SU-DHL-6 (cell line): ENCODE measurements at regions not wholly inside any gene's neighbourhood (a gene's known extent, or its start where the extent isn't known, plus 50 kb on each side); places are given as distances from the start of the nearest gene placed in this dataset.

Experiments used
- H2AFZ ChIP-seq: fragments of 200-600 bp; sonication (generic); 2 replicates; pipeline ENCODE4 v1.6.1; 2014; ENCODE audit warnings: low read depth, mild to moderate bottlenecking, moderate library complexity, mixed read lengths, antibody characterized with exemption, low read length; ENCODE audit not compliant: severe bottlenecking
- H3F3A ChIP-seq: fragments of 200-600 bp; shearing (Covaris generic); 2 replicates; pipeline ENCODE4 v1.6.0; 2016; ENCODE audit warnings: antibody characterized with exemption, mild to moderate bottlenecking; ENCODE audit not compliant: insufficient read depth
- H3K27ac ChIP-seq: fragments of 200-600 bp; sonication (generic); 2 replicates; pipeline ENCODE4 v1.5.1; 2016; ENCODE audit warnings: low read depth, mild to moderate bottlenecking, low read length, moderate library complexity, mixed read lengths
- H3K27me3 ChIP-seq: fragments of 200-600 bp; sonication (generic), shearing (Covaris generic); 2 replicates; pipeline ENCODE4 v1.6.0; 2014; ENCODE audit warnings: mild to moderate bottlenecking, low read length
- H3K36me3 ChIP-seq: fragments of 200-600 bp; sonication (generic); 2 replicates; pipeline ENCODE4 v1.6.1; 2014; ENCODE audit warnings: mild to moderate bottlenecking, low read length, mixed read lengths
- H3K4me2 ChIP-seq: fragments of 300-600, 200-600 bp; shearing (Covaris generic), sonication (generic); 2 replicates; pipeline ENCODE4 v1.6.0; 2014; ENCODE audit warnings: low read length, low read depth, mild to moderate bottlenecking; ENCODE audit not compliant: poor library complexity, severe bottlenecking
- H3K4me3 ChIP-seq: fragments of 200-600 bp; sonication (generic); 2 replicates; pipeline ENCODE4 v1.5.1; 2014; ENCODE audit warnings: antibody characterized with exemption, low read length, mild to moderate bottlenecking, mixed read lengths; ENCODE audit not compliant: insufficient read depth, poor library complexity, severe bottlenecking
- H3K79me2 ChIP-seq: fragments of 200-600 bp; sonication (generic); 2 replicates; pipeline ENCODE4 v1.6.1; 2014; ENCODE audit warnings: mild to moderate bottlenecking, low read length, moderate library complexity; ENCODE audit not compliant: insufficient read depth
- H3K9ac ChIP-seq: fragments of 200-600 bp; sonication (generic); 2 replicates; pipeline ENCODE4 v1.7.0; 2014; ENCODE audit warnings: mild to moderate bottlenecking, low read length
- H3K9me2 ChIP-seq: fragments of 200-600 bp; sonication (generic); replicated peaks from 2 replicates; pipeline ENCODE4 v1.6.1; 2014; ENCODE audit warnings: low read length; ENCODE audit not compliant: insufficient read depth
- H3K9me3 ChIP-seq: fragments of 200-600 bp; sonication (generic); 2 replicates; pipeline ENCODE4 v1.6.1; 2014; ENCODE audit warnings: low read length, mixed read lengths; ENCODE audit not compliant: insufficient read depth
- H4K20me1 ChIP-seq: fragments of 200-600 bp; sonication (generic); 2 replicates; pipeline ENCODE4 v1.6.1; 2014; ENCODE audit warnings: low read depth, mild to moderate bottlenecking, antibody characterized with exemption, low read length, moderate library complexity, mixed read lengths
- CTCF ChIP-seq: fragments of 200-600 bp; sonication (generic); IDR thresholded peaks from one replicate; pipeline ENCODE4 v1.5.1; 2017; ENCODE audit warnings: antibody characterized with exemption, mild to moderate bottlenecking, low read length, moderate library complexity; ENCODE audit not compliant: insufficient read depth, poor library complexity, severe bottlenecking
- EZH2phosphoT487 ChIP-seq: fragments of 200-600 bp; sonication (generic), shearing (Covaris generic); conservative IDR thresholded peaks from 2 replicates; pipeline ENCODE4 v1.6.1; 2018; ENCODE audit warnings: mild to moderate bottlenecking, antibody characterized with exemption, low read length, moderate library complexity, mixed read lengths

- Histone ChIP-seq H3K79me2 (no peaks in the 10 kb centered on the region), H3F3A (no peaks in the 10 kb centered on the region), H2AFZ (no peak overlapping the region), H3K9me3 (no peaks in the 10 kb centered on the region), H4K20me1 (no peaks in the 10 kb centered on the region), H3K9ac (no peak overlapping the region), H3K27ac (no peak overlapping the region), H3K27me3 (no peaks in the 10 kb centered on the region), H3K9me2 (no peaks in the 10 kb centered on the region), H3K4me3 (no peak overlapping the region), H3K4me2 (no peak overlapping the region), H3K36me3 (no peaks in the 10 kb centered on the region)
- TF ChIP-seq EZH2phosphoT487 (no peak), CTCF (no peak)
Observed at GRCh38 chr17:55846745-55847144, 95.9 kb downstream of the PCTP start.

GRCh38 chr17:55852734-55853133 lies 101.9 kb downstream of the PCTP start:
- Histone ChIP-seq H3K9ac (no peak overlapping the region), H3K36me3 (no peaks in the 10 kb centered on the region), H3K4me3 (no peak overlapping the region), H3K79me2 (no peaks in the 10 kb centered on the region), H3K27me3 (no peaks in the 10 kb centered on the region), H3K27ac (no peak overlapping the region), H3F3A (no peaks in the 10 kb centered on the region), H4K20me1 (no peaks in the 10 kb centered on the region), H3K9me3 (no peaks in the 10 kb centered on the region), H3K4me2 (peak overlapping the region; percentile 27), H3K9me2 (no peaks in the 10 kb centered on the region), H2AFZ (no peak overlapping the region)
- TF ChIP-seq CTCF (no peak), EZH2phosphoT487 (no peak)

GRCh38 chr17:55859301-55859795 lies 108.5 kb downstream of the PCTP start:
- Histone ChIP-seq H3K9ac (no peak overlapping the region), H3K9me3 (no peaks in the 10 kb centered on the region), H3K4me2 (no peak overlapping the region), H3K27me3 (no peaks in the 10 kb centered on the region), H3K9me2 (no peaks in the 10 kb centered on the region), H3K27ac (no peak overlapping the region), H3K4me3 (no peak overlapping the region), H2AFZ (no peak overlapping the region), H3K79me2 (no peaks in the 10 kb centered on the region), H3F3A (no peaks in the 10 kb centered on the region), H3K36me3 (no peaks in the 10 kb centered on the region), H4K20me1 (no peaks in the 10 kb centered on the region)
- TF ChIP-seq CTCF (no peak), EZH2phosphoT487 (no peak)
